ENCODE measurements at regions not wholly inside any gene's neighbourhood (a gene's known extent, or its start where the extent isn't known, plus 50 kb on each side); places are given as distances from the start of the nearest gene placed in this dataset.

- Histone ChIP-seq H3K4me3 (ENCODE audit: low read depth in 1 of 2, low read length in 1 of 2) (no peak overlapping the region), H3K9me3 (no peaks in the 10 kb centered on the region), H3K4me1 (ENCODE audit: control insufficient read depth in 1 of 2, insufficient read depth in 1 of 2, low read depth in 1 of 2, low read length in 1 of 2) (peaks cover 18 to 23% of the 10 kb centered on the region in 2 experiments), H3K27ac (no peak overlapping the region), H3K36me3 (no peaks in the 10 kb centered on the region), H3K27me3 (peaks cover 53% of the 10 kb centered on the region)
- TF ChIP-seq CTCF (IDR thresholded peaks at IDR 0.05), result no peak
Measured at GRCh38 chr2:120591572-120591971, 144.1 kb upstream of the GLI2 start.

DNA sequence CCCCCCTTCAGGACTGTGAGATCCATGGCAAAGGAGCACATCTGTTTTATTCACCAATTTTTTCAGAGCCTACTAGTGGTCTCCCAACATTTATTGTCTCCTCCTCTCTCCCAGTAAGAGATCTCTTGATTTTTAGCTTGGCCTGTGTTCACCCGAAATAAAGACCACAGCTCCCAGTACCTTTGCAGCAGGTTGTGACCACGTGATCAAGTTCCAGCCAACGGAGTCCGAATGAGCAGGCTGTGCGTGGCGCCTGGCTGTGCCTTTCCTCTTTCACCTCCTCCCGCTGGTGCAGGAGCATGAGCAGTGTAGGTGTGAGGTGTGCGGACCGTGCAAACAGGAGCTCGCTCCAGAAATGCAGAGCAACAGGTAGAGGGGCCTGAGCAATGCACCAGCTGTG is 143.6 kb upstream of the GLI2 start:
- TF ChIP-seq CTCF (IDR thresholded peaks at IDR 0.05), result no peak
- no peaks in the 10 kb centered on the region for H3K9me3 ChIP-seq
- peaks cover 24 to 28% of the 10 kb centered on the region in 2 experiments for H3K4me1 ChIP-seq (ENCODE audit: control insufficient read depth in 1 of 2, insufficient read depth in 1 of 2, low read depth in 1 of 2, low read length in 1 of 2)
- no peak overlapping the region for H3K27ac ChIP-seq
- H3K4me3 ChIP-seq (ENCODE audit: low read depth in 1 of 2, low read length in 1 of 2), result no peak overlapping the region
- peaks cover 48% of the 10 kb centered on the region for H3K27me3 ChIP-seq
- H3K36me3 ChIP-seq, result no peaks in the 10 kb centered on the region

GRCh38 chr2:120593921-120594686 is 141.6 kb upstream of the GLI2 start:
- peaks cover 27% of the 10 kb centered on the region for H3K27me3 ChIP-seq
- H3K4me1 ChIP-seq (ENCODE audit: control insufficient read depth in 1 of 2, insufficient read depth in 1 of 2, low read depth in 1 of 2, low read length in 1 of 2), result peaks cover 44 to 45% of the 10 kb centered on the region in 2 experiments
- no peak overlapping the region for H3K27ac ChIP-seq
- TF ChIP-seq CTCF (IDR thresholded peaks at IDR 0.05), result no peak
- no peaks in the 10 kb centered on the region for H3K36me3 ChIP-seq
- H3K4me3 ChIP-seq (ENCODE audit: low read depth in 1 of 2, low read length in 1 of 2), result no peak overlapping the region
- H3K9me3 ChIP-seq, result no peaks in the 10 kb centered on the region

DNA sequence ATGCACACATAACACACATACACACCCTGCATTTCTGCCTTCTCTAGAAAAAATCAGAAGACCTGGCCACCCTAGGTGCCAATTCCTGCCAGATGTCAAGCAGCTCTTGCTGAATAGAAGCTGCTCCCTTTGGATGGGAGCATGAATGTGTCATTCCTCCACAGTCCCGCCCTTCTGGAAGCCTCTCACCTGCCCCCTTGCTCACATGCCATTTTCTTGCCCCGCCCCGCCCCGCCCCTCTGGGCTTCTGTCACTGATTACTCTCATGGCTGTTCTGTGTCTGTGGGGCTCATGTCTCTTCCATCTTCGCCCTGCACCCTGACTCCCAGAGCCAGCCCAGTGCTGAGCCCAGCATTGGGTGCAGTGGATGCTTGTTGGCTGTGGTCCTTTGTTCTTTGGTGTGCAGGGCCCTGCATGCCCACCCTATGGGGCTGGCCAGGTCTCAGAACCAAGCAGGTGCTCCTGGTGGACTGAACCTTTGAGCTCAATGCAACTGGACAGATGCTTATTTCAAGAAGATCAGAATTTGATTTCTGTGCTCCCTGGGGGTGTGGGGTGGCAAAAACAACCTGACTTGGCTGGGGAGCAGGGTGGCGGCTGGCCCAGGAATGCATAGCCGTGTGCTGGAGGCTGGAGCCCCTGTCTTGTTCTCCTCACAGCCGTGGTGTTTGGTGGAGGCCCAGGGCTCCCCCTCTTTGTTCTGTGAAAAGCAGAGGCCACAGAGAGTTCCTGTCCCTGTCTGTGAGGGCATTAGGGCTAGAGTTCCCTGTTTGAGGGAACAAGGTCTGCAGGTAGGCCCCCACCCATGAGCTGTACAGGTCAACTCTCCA is 140.6 kb upstream of the GLI2 start:
- no peaks in the 10 kb centered on the region for H3K36me3 ChIP-seq

DNA sequence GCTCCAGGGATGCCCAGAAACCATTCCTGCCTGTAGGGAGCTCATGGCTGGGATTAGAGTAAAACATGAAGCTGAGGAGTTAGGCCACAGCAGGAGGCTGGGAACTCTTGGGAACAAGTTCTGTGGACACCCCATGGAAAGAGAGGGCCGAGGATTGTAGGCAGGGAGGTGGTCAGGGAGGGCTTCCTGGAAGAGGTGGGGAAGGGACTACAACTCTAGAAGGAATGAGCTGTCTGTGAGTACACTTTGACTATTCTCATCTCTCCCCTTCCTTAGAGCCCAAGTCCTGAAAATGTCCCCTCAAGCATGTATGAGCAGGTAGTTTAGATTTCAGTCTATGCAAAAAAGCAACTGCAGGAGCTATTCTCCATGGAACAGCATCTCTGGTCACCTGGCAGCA is 139.9 kb upstream of the GLI2 start:
- H3K4me1 ChIP-seq (ENCODE audit: control insufficient read depth in 1 of 2, insufficient read depth in 1 of 2, low read depth in 1 of 2, low read length in 1 of 2), result peaks cover 47 to 51% of the 10 kb centered on the region in 2 experiments
- peaks cover 11% of the 10 kb centered on the region for H3K27me3 ChIP-seq
- H3K27ac ChIP-seq, result peak overlapping the region; percentile 76
- TF ChIP-seq CTCF (IDR thresholded peaks at IDR 0.05), result no peak
- H3K36me3 ChIP-seq, result no peaks in the 10 kb centered on the region
- peak overlapping the region; percentile 4 to 13 for H3K4me3 ChIP-seq (ENCODE audit: low read depth in 1 of 2, low read length in 1 of 2)
- H3K9me3 ChIP-seq, result no peaks in the 10 kb centered on the region

More for the DNA sequence above, 140.6 kb upstream of the GLI2 start:
- TF ChIP-seq CTCF (IDR thresholded peaks at IDR 0.05), result no peak
- H3K4me3 ChIP-seq (ENCODE audit: low read depth in 1 of 2, low read length in 1 of 2), result peak overlapping the region; percentile 4 to 13
- H3K27me3 ChIP-seq, result peaks cover 18% of the 10 kb centered on the region
- H3K27ac ChIP-seq, result peak overlapping the region; percentile 76
- H3K4me1 ChIP-seq (ENCODE audit: control insufficient read depth in 1 of 2, insufficient read depth in 1 of 2, low read depth in 1 of 2, low read length in 1 of 2), result peaks cover 47 to 51% of the 10 kb centered on the region in 2 experiments
- no peaks in the 10 kb centered on the region for H3K9me3 ChIP-seq

Data from neutrophil (primary cell).